Activated CD8-positive, alpha-beta memory T cell treated with anti-CD3 and anti-CD28 coated beads, Interleukin-2, amount 50 U/mL, for 48 hours (primary cell): ENCODE measurements at regions not wholly inside any gene's neighbourhood (a gene's known extent, or its start where the extent isn't known, plus 50 kb on each side); places are given as distances from the start of the nearest gene placed in this dataset.
"Not testable (repeated sequence)": the region's sequence is repeated elsewhere in the genome, so short reads cannot be mapped to it uniquely, and the experiment has no call there.

Source experiments
- DNase-seq: peaks from one replicate; pipeline ENCODE4 v3.0.0-alpha.2; 2020

DNA sequence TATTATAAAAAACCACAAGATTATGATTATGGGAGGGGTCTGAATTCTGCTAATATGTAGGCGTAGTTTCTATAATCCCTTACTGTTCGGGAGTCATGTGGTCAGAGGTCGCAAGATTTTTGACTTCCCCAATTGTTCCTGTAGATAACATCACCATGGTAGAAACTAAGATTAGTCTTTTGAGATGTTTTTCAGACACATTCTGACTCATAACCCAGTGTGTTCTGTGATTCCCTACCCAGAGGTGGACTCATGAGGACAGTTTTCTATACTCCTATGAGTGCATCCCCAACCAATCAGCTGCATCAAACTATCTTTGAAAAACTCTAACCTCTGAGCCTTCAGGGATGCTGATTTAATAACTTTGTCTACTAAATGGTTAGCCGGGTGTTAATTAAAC is 175.5 kb downstream of the RFPL4B start:
- no peak for DNase-seq

DNA sequence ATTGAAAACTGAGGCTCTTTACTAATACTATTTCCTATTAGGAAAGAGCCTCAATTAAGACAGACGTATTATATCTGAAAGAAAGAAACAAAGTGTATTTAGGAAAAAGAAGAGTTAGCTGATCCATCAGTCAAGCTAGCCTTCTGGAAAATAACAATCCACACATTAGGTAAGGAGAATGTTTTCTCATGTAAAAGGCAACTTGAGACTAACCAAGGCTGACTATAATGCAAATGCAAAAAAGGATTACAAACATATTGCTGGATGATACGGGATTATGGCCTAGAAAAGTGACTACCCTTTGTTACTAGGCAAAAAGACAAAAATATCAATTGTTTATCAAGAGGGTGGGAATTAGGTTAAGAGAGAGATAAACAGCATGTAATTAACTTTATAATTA is 176.9 kb downstream of the RFPL4B start:
- DNase-seq = no peak

DNA sequence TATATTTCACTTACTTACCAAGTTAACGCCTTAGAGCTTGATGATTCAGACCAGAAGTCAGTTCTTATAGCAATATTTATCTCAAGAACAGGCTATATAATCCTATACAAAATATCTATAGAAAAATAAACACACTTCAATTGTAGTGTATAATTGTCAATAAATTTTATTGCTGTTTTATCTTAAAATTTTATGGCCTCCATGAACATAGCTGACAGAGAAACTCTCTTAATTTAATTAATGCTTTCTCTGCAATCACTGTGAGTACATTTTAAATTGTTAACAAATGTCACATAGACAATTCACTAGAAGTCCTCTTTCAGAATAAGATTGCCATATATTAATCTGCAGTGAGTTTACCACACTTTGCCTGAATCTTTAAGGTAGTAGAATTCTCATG is 178.6 kb downstream of the RFPL4B start:
- DNase-seq = no peak

DNA sequence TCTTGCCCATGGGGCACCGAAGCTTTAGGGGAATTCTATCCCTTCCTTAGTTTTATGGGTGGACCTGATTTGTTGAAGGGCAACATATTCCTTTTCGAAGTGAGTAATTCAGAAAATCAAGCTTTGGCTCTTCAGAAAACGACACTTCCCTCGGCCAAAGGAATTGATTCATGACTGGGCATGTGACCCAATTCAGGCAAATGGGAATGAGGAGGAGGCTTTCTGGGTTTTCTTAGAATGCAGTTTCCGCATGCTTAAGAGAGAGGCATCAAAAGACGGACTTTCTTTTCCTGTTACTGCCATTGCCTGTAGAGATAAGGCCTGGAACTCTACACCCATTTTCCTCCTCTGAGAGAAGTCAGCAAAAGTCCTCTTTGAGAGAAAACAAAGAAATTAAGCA is 179.5 kb downstream of the RFPL4B start:
- no peak for DNase-seq

DNA sequence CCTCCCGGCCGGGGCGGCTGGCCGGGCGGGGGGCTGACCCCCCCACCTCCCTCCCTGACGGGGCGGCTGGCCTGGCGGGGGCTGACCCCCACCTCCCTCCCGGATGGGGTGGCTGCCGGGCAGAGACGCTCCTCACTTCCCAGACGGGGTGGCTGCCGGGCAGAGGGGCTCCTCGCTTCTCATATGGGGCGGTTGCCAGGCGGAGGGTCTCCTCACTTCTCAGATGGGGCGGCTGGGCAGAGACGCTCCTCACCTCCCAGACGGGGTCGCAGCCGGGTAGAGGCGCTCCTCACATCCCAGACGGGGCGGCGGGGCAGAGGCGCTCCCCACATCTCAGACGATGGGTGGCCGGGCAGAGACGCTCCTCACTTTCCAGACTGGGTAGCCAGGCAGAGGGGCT is 181.2 kb downstream of the RFPL4B start:
- not testable (repeated sequence) for DNase-seq

DNA sequence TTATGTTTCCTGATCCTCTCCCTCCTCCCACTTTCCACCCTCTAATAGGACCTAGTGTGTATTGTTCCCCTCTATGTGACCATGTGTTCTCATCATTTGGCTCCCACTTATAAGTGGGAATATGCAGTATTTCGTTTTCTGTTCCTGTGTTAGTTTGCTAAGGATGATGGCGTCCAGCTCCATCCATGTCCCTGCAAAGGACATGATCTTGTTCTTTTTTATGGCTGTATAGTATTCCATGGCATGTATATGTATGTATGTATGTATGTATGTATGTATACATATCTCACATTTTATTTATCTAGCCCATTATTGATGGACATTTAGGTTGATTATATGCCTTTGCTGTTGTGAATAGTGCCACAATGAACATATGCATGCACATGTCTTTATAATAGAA is 188.7 kb downstream of the RFPL4B start:
- DNase-seq = no peak

DNA sequence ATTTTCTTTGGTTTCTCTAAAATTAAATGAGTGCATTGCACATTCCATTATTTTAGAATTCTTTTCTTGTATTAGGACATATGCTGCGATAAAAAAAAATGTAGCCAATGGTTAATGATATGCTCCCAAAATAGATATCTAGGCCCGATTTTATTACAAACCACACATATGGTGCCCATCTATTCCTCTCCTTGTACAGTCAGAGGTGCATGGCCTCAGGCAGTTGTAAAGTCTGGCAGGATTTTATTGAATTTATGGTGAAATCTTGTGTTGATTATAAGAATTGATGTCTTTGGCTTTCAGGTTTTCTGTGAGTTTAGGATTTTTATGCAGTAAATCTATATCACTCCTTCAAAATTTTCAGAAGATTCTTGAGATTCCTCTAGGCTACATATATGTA is 192.2 kb downstream of the RFPL4B start:
- DNase-seq = no peak

DNA sequence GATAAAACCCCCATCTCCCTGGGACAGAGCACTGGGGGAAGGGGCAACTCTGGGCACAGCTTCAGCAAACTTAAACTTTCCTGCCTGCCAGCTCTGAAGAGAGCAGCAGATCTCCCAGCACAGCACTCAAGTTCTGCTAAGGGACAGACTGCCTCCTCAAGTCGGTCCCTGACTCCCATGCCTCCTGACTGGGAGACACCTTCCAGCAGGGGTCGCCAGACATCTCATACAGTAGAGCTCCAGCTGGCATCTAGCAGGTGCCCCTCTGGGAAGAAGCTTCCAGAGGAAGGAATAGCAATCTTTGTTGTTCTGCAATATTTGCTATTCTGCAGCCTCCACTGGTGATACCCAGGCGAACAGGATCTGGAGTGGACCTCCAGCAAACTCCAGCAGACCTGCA is 194.7 kb downstream of the RFPL4B start:
- not testable (repeated sequence) for DNase-seq

DNA sequence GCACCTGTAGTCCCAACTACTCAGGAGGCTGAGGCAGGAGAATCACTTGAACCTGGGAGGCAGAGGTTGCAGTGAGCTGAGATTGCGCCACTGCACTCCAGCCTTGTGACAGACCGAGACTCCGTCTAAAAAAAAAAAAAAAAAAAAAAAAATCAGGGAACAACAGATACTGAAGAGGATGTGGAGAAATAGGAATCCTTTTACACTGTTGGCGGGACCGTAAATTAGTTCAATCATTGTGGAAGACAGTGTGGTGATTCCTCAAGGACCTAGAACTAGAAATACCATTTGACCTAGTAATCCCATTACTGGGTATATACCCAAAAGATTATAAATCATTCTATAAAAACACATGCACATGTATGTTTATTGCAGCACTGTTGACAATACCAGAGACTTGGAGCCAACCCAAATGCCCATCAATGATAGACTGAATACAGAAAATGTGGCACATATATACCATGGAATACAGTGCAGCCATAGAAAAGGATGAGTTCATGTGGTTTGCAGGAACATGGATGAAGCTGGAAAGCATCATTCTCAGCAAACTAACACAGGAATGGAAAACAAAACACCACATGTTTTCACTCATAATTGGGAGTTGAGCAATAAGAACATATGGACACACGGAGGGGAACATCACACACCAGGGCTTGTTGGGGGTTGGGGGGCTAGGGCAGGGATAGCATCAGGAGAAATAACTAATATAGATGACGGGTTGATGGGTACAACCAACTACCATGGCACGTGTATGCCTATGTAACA is 200.4 kb downstream of the RFPL4B start:
- not testable (repeated sequence) for DNase-seq

DNA sequence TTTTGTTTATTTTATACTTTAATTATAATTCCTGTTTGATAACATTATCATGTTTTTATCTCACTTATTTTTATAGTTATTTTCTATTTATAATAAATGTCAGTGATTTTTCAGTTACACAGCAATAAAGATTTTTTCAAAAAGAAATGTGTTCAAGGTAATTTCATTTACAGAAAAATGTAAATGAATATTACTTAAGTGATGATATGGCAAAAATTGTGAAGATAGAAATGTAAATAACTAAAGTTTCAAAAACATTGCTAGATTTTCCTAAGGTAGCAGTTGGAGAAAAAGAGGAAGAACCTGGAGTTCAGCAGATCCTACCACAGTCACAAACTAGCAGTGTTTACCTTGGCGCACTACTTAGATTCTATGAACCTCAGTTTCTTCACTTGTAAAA is 202.6 kb downstream of the RFPL4B start:
- no peak for DNase-seq

DNA sequence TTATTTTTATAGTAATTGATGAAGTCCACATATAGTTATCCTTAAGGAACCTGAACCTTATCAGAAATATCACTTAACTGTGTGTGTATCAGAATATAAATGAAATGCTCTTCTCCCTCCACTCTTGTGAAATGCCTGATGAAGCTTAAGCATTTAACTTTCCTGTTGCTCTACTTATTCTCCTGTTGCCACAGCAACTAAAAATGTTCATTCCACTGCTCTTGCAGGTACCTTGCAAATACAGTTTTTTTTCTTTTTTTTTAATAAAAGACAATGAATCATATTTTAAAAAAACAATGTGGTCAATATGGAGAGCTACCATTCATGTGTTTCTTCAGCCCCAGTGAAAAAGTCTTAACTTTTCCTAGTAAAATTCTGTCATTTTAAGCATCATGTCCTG is 210.3 kb downstream of the RFPL4B start:
- DNase-seq = no peak

DNA sequence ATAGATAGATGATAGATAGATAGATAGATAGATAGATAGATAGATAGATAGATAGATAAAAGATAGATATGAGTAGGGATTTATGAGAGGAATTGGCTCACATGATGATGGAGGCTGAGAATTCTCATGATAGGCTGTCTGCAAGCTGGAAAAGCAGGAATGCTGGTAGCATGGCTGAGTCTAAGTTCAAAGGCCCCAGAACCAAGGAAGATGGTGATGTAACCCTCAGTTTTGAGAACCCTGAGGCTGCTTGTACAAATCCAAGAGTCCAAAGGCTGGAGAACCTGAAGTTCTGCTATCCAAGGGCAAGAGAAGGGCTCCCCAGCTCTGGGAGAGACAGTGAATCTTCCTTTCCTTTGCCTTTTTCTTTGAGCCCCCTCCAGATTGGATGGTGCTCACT is 210.8 kb downstream of the RFPL4B start:
- no peak for DNase-seq

DNA sequence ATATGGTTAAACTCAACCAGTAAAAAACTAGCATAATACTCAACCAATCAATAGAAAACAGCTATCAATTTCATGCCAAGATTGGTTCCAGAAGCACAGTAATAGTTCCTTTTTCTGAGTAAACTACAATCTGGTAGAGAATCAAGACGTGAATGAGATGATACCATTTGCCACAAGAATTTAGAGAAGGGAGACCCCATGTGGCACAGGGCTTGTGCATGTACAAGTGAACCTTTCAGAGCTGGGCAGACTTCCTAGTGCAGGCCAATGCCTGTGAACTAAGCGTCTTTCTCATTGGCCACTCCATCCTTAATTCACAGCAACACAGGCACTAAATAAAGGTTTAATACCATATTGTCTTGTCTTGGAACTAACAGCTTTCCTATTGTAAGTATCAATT is 213.5 kb downstream of the RFPL4B start:
- DNase-seq = no peak

DNA sequence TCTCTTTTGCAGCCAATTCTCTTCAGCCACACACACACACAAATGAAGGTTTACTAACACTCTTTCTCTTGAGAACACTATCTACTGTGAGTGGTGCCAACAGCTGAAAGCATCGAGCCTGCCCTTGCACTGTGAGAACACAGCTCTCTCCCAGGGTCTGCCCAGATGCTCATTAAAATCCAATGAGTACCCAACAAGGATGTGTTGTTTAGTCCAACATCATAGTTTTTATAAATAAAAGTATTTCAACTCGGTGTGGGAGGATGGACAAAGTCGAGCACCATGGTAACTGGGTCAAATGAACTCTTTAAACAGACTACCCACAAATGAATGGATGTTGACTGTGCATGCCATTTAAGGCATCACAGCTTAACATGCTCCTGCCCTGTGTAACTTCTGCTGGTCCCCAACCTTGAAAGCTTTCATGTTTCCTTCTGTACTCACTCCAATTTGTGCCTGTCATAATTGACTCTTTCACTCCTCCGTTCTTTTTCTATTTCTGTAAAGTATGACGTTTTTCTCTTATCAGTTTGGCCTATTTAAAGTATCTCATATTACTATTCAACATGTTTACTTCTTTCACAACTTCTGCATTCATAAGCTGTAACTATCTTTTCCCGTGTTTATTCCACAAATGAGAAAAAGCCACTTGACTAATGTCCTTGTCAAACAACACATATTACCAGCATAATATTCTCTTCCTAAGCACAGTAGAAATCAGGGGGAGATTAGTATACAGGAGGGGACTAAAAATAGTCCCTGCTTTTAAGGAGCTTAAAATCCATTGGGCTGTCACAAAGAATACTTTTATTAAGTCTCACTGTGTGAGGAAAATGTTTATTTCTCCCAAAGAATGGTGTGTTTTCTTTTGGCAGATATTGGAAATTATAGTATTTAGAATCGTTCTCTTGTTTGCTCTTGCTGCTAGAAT is 215.4 kb downstream of the RFPL4B start:
- no peak for DNase-seq

DNA sequence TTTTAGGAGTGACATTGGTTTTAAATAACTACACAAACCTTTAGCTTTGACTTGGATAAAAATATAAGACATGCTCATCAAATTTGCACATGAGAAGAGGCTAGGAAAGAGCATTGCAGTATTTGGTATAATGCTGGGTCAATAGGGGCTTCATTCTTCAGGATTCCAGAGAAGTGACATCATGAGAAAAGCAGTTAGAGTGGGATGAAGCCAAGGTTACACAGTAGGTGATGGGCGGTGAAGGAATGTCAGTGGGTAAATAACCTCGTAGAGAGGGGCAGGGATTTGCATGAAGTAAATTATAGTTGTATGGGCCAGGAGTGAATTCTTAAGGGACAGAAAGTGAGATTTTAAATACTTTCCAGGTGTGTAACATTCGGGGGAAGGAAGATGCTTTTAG is 216.2 kb downstream of the RFPL4B start:
- no peak for DNase-seq

DNA sequence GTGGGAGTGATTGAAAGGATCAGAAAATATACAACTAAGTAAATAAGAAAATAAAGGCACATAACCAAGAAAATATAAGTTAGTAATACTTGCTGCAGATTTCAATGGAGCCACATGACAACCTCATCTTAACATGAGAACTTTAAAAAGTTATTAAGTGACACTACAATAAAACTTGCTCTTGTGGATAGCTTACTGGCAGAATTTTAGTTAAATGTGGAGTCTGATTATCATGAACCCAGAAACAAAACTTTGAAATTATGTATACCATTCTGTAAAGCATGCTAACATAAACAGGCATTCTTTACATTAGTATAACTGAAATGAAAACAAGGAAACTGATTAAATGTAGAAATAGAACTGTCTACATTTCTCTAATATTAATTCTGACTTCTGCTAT is 220.9 kb downstream of the RFPL4B start:
- DNase-seq = no peak

DNA sequence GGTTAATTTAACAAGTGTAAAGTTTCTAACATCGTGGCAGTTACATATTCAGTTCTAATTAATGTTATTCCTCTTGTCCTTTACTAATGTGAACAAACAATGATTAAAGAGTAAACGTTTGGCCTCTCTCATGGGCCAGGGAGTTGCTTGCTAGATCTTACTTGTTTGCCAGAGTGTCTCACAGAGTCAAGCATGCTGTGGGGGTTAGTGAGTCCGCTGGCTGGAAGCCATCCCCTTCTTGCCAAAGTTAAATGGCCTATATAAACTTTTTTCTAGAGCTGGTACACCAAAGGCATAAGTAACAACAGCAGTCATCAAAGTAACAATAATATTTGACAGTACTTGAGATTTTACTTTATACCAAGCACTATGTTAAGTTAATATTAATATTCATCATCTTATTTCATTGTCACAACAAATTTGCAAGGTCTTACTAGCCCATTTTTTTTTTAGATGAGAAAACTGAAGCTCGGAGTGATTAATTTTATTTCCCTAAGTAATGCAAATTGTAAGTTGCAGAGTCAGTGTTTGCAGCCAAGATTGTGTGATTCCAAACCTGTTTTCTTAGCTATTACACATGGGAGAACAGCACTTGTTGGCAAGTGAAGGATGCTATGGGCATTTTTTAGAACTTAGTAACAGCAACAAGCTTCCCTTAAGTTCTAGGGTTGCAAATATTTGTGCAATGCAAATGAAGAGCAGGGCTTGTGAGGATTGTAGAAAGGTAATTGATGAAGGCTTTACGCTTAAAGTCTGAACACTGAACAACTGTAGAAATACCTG is 224.5 kb downstream of the RFPL4B start:
- DNase-seq = no peak

DNA sequence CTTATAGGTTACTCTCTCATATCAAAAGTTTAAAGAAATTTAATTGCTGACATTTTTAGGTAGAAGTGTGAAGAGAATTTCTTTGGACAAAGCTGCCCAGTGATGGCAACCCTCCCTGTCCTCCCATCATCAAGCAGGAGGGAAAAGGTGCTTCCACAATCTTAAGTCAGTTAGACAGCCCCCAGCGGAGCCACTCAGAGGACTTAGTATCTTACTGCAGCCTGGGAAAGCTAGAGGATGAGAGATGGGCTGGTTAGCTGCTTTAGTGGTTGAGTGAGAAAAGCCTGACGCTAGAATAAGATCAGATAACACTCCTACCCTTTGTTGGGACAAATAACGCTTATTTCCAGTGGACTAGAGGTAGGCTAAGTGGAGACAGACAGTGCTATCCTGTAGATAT is 227.1 kb downstream of the RFPL4B start:
- DNase-seq = no peak

DNA sequence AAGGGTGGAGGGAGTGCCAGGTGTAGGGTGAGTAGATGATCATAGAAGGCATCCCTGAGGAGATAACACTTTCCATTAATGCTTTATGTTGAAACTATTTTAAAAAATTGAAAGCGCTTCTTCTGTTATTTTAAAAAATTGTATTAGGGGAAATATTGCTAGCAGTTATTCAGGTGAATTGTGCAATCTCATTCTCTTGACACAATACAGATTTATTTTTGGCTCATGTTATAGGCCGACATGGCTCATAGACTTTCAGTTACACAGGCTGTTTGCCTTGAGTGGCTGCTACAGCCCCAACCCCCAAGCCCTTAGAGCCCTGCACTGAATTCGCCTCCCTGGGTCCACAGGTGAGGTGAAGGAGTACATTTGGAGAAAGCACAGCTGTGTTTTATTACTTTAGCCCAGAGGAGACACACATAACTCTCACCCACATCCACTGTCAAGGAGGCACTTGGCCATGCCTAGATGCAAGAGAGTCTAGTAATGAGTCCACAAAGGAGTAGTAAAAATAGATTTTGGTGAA is 228.2 kb downstream of the RFPL4B start:
- no peak for DNase-seq

DNA sequence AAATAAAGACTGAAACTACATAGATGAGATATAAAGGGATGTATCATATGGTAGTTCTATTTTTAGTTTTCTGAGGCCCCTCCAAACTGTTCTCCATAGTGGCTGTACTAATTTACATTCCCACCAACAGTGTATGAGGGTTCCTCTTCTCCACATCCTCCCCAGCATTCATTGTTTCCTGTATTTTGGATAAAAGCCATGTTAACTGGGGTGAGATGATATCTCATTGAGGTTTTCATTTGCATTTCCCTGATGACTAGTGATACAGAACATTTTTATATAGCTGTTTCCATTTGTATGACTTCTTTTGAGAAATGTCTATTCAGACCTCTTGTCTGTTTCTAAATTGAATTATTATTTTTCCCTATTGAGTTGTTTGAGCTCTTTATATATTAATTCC is 229.3 kb downstream of the RFPL4B start:
- no peak for DNase-seq

DNA sequence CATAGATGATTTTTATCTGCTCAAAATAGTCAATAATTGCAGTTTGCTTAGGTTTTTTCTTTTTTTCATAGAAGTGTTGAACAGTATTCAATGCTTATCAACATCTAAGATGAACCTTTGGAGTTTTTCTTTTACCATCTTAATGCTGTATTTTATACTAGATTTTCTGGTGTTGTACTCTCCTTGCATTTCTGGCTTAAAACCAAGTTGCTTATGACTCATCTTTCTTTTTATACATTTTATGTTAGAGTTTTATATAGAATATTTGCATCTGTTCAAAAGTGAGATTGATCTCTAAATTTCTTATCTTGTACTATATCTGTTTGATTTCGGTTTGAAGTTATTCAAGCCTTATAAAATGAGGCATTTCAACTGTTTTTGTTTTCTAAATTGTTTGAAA is 232.5 kb downstream of the RFPL4B start:
- no peak for DNase-seq

DNA sequence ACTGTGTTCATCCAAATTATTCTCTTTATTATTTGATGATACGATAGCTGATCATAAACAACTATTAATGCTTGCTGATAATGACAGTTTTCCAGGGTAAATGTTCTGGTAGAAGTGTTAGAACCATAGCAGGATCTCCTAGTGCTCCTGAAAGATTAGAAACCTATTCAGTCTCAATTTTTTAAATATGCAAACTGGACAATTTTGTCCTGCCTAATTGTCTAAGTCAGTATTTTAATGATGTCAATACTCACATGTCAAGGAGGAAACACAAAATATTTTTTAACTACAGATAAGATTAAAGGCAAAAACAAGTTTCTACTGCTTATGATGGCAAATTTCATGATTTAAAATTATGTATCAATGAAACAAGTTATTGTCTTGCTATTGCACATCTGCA is 233.9 kb downstream of the RFPL4B start:
- DNase-seq = no peak

DNA sequence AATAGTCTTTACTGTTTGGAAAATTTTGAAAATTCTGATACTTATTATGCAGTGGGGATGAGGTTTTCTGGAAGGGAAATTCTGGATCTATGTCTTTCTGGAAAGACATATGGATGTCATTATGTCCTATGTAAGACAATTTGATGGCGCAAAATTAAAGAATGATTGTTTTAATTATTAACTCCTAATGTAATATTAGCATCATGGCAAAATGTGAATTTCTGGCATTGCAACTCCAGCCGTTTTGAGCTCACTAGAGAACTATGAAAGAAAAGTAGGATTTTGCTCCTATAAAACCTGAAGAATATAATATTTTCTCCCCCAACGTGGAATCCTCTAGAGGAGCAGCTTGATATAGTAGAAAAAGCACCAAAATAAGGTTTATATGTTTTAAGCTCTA is 243.2 kb downstream of the RFPL4B start:
- DNase-seq = no peak
